ENCODE measurements at regions not wholly inside any gene's neighbourhood (a gene's known extent, or its start where the extent isn't known, plus 50 kb on each side); places are given as distances from the start of the nearest gene placed in this dataset.

GRCh38 chr9:117858561-117858960 is 154.4 kb downstream of the TLR4 start:
- FAIRE-seq, result no peak

GRCh38 chr9:117860849-117861248 is 156.6 kb downstream of the TLR4 start:
- no peak for DNase-seq (ENCODE audit: insufficient read length, low spot score)
- no peak for FAIRE-seq

More at GRCh38 chr9:117858561-117858960, 154.4 kb downstream of the TLR4 start:
- no peak for DNase-seq (ENCODE audit: insufficient read length, low spot score)

GRCh38 chr9:117864385-117865057 is 160.3 kb downstream of the TLR4 start:
- FAIRE-seq, result no peak
- DNase-seq (ENCODE audit: insufficient read length, low spot score), result no peak

DNA sequence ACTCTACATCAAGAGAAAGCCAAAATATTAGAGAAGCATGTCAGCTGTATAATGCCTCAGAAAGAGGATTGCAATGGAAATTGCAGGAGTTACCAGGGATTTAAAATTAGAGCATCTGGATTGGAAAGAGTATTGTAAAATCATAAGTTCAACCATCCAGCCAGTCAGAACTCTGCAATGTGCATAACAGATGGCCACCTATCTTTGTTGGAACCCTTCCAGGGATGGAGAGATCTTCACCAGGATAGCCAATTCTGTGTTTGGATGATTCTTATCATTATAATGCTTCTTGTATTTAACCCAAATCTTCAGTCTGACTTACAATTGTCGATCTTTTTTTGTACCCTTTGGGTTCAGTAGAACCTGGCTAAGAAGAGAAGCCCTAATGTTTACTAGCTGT is 164.4 kb downstream of the TLR4 start:
- DNase-seq (ENCODE audit: insufficient read length, low spot score) (no peak), FAIRE-seq (no peak)

DNA sequence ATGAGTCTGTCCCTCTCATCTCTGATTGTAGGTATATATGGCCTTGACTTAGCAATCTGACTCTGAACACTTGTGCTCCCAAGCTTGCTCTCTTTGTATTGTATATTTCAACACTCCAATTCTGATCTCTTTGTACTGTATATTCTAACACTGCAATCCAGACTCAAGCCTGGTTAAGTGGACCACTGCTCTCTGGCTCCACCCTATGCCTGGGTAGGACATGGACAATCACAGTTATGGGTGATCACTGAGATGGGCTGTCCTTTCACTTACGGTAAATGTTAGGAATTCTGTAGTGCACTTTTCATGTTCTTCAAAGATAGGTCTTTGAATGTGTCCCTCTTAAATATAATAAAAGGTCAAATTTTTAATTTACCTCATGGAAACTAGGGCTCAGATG is 165.1 kb downstream of the TLR4 start:
- FAIRE-seq (no peak), DNase-seq (ENCODE audit: insufficient read length, low spot score) (no peak)

DNA sequence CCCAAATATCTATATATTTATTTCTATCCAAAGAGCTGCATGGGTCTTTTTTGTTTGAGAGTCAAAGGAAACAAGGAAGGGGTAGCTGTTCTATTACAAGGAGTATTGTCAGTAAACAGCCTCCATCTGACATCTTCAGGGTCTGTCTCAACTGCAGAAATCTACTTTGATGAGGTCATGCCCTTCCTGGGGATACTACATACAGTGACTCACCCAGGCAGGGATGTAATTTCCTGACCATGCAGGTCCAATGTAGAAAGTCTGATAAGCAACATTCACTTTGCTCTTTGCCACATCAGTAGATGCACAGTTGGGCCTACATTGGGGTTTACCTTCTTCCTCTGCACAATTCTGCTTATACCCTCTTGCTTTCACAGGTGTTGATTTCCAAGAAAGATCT is 165.5 kb downstream of the TLR4 start:
- DNase-seq (ENCODE audit: insufficient read length, low spot score), result no peak
- no peak for FAIRE-seq

DNA sequence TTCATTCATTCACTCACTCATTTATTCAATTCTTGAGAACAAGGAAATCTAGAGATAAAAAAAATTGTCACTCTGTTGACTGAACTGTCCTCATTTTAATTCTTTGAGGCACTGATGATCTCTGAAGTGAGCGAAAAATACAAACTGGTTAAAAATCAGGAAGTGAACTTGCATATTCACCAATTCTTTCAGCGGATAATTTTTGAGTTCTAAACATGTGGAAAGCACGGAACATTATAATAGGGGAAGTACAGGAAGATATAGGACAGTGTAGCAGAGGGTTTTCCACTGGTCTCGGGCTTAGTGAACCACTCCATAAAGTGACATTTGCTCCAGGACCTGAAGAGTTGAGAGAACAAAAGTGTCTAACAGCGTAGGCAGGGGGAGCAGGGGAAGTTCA is 169.5 kb downstream of the TLR4 start:
- no peak for FAIRE-seq
- no peak for DNase-seq (ENCODE audit: insufficient read length, low spot score)

GRCh38 chr9:117875886-117876285 is 171.7 kb downstream of the TLR4 start:
- FAIRE-seq, result no peak
- no peak for DNase-seq (ENCODE audit: insufficient read length, low spot score)

GRCh38 chr9:117882171-117882570 is 178.0 kb downstream of the TLR4 start:
- FAIRE-seq, result no peak
- no peak for DNase-seq (ENCODE audit: insufficient read length, low spot score)

- DNase-seq (ENCODE audit: insufficient read length, low spot score) (no peak), FAIRE-seq (no peak)
Measured at GRCh38 chr9:117886616-117887015, 182.4 kb downstream of the TLR4 start.

- DNase-seq (ENCODE audit: insufficient read length, low spot score) (no peak), FAIRE-seq (no peak)
Measured at GRCh38 chr9:117887383-117887782, 183.2 kb downstream of the TLR4 start.

DNA sequence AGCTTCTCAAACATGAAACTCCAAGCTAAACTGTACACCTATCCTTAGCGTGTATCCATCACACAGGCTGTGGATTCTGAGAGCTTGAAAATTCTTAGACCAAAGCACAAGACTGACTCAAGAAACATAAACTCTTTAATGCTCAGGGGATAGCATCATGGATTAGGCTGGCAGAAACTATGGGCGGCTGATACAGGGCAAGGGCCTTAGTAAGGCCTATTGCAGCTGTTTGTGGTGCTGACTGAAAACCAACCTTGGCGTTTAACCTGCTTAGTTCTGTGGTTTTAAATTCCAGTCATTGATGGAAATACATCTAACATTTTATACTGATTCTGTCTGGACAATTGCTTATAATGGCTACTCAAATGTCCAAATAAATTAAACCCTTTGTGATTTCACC is 183.7 kb downstream of the TLR4 start:
- no peak for FAIRE-seq

DNA sequence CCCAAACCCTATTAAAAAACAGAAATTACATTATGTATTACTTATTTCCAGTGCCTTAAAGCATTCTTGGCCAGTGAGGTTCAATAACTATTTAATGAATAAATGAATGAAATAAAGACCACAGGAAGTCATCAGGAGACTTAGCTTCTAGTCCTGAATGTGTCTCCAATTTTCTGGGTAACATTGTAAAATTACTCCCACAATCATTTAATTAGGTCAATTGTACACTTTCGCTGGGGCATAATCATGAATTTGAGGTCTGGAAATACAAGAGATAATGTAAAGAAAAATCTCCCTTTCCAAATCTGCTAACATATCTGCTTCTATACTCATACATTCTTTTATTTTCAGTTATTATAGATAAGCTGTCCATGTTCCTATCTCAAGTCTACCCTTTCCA is 199.2 kb downstream of the TLR4 start:
- no peak for DNase-seq (ENCODE audit: insufficient read length, low spot score)
- FAIRE-seq, result no peak

More for the DNA sequence above, 183.7 kb downstream of the TLR4 start:
- DNase-seq (ENCODE audit: insufficient read length, low spot score), result no peak

DNA sequence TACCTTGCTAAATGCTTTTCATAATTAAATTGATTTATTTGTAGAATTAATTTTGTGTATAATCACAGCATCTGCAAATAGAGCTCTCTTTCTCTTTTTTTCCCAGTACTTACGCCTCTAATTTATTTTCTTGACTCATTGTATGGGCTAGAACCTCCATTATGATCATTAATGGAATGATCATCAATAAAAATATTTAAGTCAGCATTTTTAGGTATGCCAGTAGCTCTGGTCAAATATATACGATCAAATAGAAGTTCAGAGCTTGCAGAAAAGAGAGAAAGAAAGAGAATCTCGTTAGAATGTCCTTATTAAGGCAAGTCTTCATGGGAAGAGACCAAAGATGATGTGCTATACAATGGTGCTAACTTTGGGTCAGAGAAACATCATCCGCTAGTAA is 202.6 kb downstream of the TLR4 start:
- FAIRE-seq, result no peak

GRCh38 chr9:117907420-117907819 is 203.2 kb downstream of the TLR4 start:
- DNase-seq (ENCODE audit: insufficient read length, low spot score), result no peak
- FAIRE-seq, result no peak

More for the DNA sequence above, 202.6 kb downstream of the TLR4 start:
- no peak for DNase-seq (ENCODE audit: insufficient read length, low spot score)

DNA sequence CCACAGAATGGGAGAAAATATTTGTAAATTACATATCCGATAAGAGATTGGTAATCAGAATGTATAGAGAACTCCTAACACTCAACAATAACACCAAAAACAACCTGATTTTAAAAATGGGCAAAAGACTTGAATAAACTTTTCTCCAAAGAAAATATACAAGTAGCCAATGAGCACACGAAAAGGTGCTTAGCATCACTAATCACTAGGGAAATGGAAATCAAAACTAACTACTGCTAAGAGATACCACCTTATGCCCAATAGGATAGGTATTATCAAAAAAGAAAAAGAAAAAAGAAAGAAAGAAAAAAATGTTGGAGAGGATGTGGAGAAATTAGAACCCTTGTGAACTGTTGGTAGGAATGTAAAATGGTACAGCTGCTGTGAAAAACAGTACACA is 212.1 kb downstream of the TLR4 start:
- DNase-seq (ENCODE audit: insufficient read length, low spot score), result no peak
- no peak for FAIRE-seq

- no peak for FAIRE-seq
- DNase-seq (ENCODE audit: insufficient read length, low spot score), result no peak
Measured at GRCh38 chr9:117917873-117918272, 213.7 kb downstream of the TLR4 start.

GRCh38 chr9:117919538-117919937 is 215.3 kb downstream of the TLR4 start:
- FAIRE-seq, result no peak

DNA sequence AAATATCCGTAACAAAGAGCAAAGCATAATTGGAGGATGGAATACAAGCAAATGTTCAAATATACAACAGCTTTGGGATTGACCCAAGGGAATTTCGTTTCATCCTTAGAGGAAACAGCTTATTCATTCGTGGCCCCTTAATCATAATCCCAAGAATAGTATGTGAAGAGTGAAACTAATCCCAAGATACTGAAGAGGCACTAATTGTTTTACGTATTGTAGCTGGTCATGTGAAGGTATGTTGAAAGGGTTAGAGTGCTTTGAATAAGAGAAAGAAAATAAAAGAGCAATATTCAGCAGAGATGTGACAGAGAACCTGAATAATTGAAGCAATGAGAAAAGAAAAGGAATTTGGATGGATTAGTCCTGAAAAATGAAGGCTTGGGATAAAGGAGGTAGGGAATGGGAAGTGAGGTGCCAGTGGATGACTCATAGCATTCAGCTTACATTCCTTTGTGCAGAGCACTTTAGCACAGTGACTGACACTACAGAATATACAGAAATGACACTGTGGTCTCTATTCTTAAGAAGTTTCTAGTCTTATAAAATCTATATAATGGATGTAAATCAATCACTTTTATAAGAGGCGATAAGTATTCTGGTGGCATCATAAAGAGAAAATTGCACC is 221.9 kb downstream of the TLR4 start:
- FAIRE-seq, result no peak
- DNase-seq (ENCODE audit: insufficient read length, low spot score), result no peak

More at GRCh38 chr9:117919538-117919937, 215.3 kb downstream of the TLR4 start:
- DNase-seq (ENCODE audit: insufficient read length, low spot score), result no peak

DNA sequence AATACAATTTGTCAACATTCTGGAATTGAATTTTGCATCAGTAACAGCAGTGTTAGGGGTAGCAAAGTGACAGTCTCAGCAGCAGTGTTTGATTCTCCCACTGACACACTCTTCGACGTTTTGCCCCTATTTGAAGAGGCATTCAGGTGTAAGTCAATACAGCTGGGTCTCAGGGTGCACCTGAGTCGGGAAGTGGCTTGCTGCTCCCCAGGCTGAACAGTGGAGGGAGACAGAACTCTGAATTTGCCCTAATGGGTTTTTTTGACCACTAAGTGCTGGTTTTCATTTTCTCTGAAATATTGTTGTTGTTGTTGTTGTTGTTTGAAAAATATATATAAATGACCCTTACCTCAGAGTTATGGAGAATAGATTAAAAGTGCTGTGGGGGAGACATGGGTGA is 223.2 kb downstream of the TLR4 start:
- no peak for DNase-seq (ENCODE audit: insufficient read length, low spot score)
- FAIRE-seq, result no peak

GRCh38 chr9:117929868-117930267 is 225.7 kb downstream of the TLR4 start:
- DNase-seq (ENCODE audit: insufficient read length, low spot score), result no peak
- FAIRE-seq, result no peak

DNA sequence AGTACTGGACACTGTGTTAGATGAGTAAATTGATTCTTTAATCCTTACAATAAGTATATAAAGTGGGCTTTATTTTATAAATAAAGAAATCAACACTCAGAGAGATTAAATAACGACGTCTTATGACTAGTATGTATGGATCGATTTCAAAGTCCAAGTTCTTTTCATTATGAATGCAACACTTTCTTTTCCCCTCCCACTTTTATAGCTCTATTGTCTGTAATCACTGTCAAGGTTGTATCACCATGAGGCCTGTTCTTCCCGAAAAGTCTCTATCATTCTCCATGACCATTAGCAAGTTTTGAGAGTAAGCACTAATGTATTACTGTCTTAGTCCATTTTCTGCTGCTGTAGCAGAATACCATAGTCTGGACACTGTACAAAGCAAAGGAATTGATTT is 228.4 kb downstream of the TLR4 start:
- DNase-seq (ENCODE audit: insufficient read length, low spot score) (no peak), FAIRE-seq (no peak)
